ENCODE measurements at regions not wholly inside any gene's neighbourhood (a gene's known extent, or its start where the extent isn't known, plus 50 kb on each side); places are given as distances from the start of the nearest gene placed in this dataset.
"Not testable (repeated sequence)": the region's sequence is repeated elsewhere in the genome, so short reads cannot be mapped to it uniquely, and the experiment has no call there.

DNA sequence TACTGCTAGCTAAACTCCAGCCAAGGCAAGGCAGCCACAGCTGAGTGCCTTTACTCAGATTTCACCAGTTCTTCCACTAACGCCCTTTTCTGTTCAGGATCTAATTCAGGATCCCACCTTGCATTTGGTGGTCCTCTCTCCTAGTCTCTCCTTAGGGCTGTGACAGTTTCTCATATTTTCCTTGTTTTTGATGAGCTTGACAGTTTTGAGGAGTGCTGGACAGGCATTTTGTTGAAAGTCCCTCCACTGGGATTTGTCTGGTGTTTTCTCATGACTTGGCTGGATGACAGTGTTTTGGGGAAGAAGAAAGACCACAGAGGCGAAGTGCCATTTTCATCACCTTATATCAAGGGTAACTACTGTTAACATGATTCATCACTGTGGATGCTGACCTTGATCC is 162.3 kb upstream of the TSC22D1 start:
- intact Hi-C loops (cut with DNase I) = no loop called here
- no peak for DNase-seq
- ATAC-seq (ENCODE audit: poor library complexity) = no peak

- DNase-seq (no peak), ATAC-seq (ENCODE audit: poor library complexity) (no peak)
- intact Hi-C loops (cut with DNase I) = no loop called here
These were observed 159.7 kb upstream of the TSC22D1 start for GRCh38 chr13:44735806-44736205.

DNA sequence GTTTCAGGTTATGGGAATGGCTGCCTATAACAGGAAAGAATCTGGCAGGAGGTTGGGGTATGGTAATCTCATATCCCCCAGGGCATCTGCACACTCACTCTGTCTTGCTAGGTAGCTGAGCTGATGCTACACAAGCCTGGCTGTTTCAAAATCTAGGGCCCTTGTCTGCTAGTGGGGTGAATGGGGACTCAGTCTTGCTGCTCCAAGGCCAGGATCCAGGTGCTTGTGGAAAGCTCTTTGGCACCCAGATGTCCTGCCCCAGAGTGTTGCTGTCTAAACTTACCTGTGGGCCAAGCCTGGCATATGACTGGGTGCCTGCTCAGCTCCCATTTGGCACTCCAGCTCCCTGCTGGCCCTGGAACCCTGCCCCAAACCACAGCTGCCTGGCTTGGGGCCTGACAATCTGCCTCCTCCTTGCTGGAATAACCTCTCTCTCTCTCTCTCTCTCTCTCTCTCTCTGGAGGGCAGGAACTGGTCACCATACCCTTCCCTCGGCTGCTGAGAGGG is 158.1 kb upstream of the TSC22D1 start:
- peak; percentile 77 for ATAC-seq (ENCODE audit: poor library complexity)
- intact Hi-C loops (cut with DNase I) = no loop called here
- DNase-seq = peak; percentile 59

DNA sequence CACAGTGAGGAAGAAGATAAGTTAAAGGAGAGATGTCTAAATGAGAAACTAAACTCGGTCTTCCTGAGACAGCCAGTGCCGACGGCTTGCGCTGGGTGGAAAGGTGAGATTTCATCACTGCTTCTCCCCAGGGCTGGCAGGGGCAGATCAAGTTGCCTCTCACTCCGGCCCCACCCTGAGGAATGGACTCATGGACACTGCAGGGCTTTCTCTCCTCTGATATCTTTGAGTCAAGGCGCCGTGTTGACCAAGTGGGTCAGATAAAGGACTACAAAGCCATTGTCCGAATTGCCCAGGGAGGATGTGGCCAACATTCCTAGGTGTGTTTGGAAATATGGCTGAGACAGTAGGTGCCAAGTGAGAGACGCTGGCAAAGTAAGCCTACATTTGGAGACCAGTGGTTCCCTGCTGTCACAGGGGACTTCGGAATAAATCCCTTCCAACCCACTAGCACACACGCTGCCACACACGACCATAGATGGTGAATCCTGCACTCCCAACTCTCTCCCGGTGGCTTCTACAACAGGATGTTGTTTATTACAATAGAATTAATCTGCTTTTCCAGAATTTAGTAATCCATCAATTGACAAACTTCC is 156.5 kb upstream of the TSC22D1 start:
- DNase-seq (no peak), ATAC-seq (ENCODE audit: poor library complexity) (no peak)
- intact Hi-C loops (cut with DNase I) = no loop called here

- DNase-seq (no peak), ATAC-seq (ENCODE audit: poor library complexity) (no peak)
- intact Hi-C loops (cut with DNase I) = no loop called here
These were observed 154.7 kb upstream of the TSC22D1 start for GRCh38 chr13:44730851-44731250.

DNA sequence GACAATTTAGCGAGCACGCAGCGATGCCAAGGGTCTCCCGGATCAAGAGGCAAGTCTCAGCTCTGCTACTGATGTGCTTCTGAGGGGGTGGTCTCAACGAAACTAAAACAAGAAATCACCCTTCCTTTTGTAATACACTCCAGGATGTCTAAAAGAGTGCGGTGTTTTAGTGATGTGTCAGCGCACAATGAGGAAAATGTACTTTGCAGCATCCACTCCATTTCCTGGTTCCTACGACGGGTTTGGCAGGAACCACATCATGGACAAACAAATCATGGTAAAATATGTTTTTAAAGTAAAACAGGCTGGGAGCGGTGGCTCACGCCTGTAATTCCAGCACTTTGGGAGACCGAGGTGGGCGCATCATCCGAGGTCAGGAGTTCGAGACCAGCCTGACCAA is 154.0 kb upstream of the TSC22D1 start:
- ATAC-seq (ENCODE audit: poor library complexity) (no peak), DNase-seq (no peak)
- intact Hi-C loops (cut with DNase I) = no loop called here

GRCh38 chr13:44727591-44727990 is 151.5 kb upstream of the TSC22D1 start:
- ATAC-seq (ENCODE audit: poor library complexity); DNase-seq; intact Hi-C loops (cut with DNase I): not testable (repeated sequence)

GRCh38 chr13:44726778-44727177 is 150.6 kb upstream of the TSC22D1 start:
- intact Hi-C loops (cut with DNase I) = no loop called here
- no peak for ATAC-seq (ENCODE audit: poor library complexity)
- DNase-seq = no peak

GRCh38 chr13:44726214-44726613 is 150.1 kb upstream of the TSC22D1 start:
- intact Hi-C loops (cut with DNase I) = no loop called here
- ATAC-seq (ENCODE audit: poor library complexity) = no peak
- no peak for DNase-seq

GRCh38 chr13:44719857-44720671 is 143.9 kb upstream of the TSC22D1 start:
- intact Hi-C loops (cut with DNase I) = no loop called here
- peak; percentile 85 for ATAC-seq (ENCODE audit: poor library complexity)
- no peak for DNase-seq

- DNase-seq (no peak), ATAC-seq (ENCODE audit: poor library complexity) (no peak)
- intact Hi-C loops (cut with DNase I) = no loop called here
These were observed 142.3 kb upstream of the TSC22D1 start for GRCh38 chr13:44718467-44718866.

GRCh38 chr13:44715287-44716230 is 139.4 kb upstream of the TSC22D1 start:
- intact Hi-C loops (cut with DNase I) = no loop called here
- ATAC-seq (ENCODE audit: poor library complexity) (no peak), DNase-seq (no peak)

DNA sequence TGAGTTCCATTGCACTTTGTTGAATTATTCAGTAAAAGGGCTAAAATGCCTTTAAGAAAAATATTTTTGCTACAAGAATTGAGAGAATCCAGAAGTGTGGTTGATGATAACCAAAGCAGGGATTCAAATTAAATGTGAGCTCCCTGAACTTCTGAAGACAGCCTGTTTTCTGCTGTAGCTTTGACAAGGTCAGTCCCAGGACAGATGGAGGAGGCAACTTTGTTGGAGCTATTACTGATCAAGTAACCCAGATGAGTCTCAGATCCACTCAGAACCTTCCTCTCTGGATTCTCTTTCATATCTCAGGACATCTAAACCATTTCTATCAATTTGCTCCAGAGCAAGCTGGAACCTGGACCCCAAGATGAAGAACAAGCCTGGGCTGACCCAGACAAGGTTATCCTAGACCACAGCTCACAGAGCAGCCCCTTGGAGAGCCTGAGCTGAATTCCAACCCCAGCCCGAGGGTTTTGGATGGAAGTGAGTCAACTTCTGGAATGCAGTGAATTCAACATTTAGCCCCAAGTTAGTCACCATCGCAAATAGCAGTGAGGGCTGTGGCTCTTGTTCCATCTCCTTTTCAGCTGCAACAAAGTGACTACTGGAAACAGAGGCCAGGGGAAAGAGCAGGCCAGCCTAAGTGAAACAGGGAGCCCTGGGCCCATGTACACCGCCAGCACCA is 137.8 kb upstream of the TSC22D1 start:
- intact Hi-C loops (cut with DNase I) = no loop called here
- ATAC-seq (ENCODE audit: poor library complexity) = no peak
- no peak for DNase-seq

DNA sequence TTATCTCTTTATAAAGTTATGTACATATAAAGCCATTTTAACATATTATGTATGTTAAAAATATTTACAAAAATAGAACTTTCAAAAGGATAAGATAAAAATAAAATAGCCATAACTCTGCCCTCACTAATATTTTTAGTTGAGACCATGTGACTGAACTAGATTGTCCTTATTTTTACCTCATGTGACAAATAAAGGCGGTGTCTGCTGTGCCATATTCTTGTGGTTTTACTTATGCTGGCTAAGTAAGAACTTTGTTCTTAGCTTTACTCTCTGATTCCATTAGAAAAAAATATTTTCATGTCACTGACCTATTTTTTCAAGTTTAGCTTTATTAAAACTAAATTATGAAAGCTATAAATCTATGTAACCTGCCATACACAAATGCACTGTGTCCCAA is 135.6 kb upstream of the TSC22D1 start:
- no peak for DNase-seq
- intact Hi-C loops (cut with DNase I) = no loop called here
- no peak for ATAC-seq (ENCODE audit: poor library complexity)

- no peak for ATAC-seq (ENCODE audit: poor library complexity)
- DNase-seq = no peak
- intact Hi-C loops (cut with DNase I) = no loop called here
These were observed 134.4 kb upstream of the TSC22D1 start for GRCh38 chr13:44710576-44710975.

- DNase-seq; intact Hi-C loops (cut with DNase I); ATAC-seq (ENCODE audit: poor library complexity): not testable (repeated sequence)
These were observed 128.7 kb upstream of the TSC22D1 start for GRCh38 chr13:44704811-44705210.

- intact Hi-C loops (cut with DNase I) = no loop called here
- no peak for ATAC-seq (ENCODE audit: poor library complexity)
These were observed 127.2 kb upstream of the TSC22D1 start for GRCh38 chr13:44703371-44703770.

GRCh38 chr13:44698066-44698465 is 121.9 kb upstream of the TSC22D1 start:
- no peak for DNase-seq

More at GRCh38 chr13:44703371-44703770, 127.2 kb upstream of the TSC22D1 start:
- DNase-seq = no peak

DNA sequence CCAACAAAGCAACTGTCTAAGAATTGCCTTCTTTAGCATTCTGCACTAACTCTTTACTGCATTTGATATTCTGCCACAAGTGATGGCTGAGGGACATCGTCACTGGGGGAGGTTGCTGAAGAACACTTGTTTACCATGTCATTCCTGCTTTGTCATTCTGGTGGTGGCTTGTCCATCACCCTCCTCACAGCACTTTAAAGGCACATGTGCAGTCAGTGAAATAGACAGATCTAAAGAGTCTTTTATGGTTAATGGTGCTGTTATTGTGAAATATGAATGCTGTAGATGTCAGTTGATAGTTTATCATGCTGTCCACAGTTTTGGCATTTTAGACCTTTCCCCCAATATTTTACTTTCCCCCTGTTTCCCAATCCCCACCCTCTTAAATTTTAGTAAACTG is 120.9 kb upstream of the TSC22D1 start:
- no peak for ATAC-seq (ENCODE audit: poor library complexity)
- intact Hi-C loops (cut with DNase I) = no loop called here

More at GRCh38 chr13:44698066-44698465, 121.9 kb upstream of the TSC22D1 start:
- ATAC-seq (ENCODE audit: poor library complexity) = no peak
- intact Hi-C loops (cut with DNase I) = no loop called here

More for the DNA sequence above, 120.9 kb upstream of the TSC22D1 start:
- DNase-seq = no peak

Data from Right ventricle myocardium superior (tissue), 1 donor.